ENCODE measurements at regions not wholly inside any gene's neighbourhood (a gene's known extent, or its start where the extent isn't known, plus 50 kb on each side); places are given as distances from the start of the nearest gene placed in this dataset.

- DNase-seq = no peak
Observed at GRCh38 chr16:50909831-50910735, 168.2 kb downstream of the CYLD start.

DNA sequence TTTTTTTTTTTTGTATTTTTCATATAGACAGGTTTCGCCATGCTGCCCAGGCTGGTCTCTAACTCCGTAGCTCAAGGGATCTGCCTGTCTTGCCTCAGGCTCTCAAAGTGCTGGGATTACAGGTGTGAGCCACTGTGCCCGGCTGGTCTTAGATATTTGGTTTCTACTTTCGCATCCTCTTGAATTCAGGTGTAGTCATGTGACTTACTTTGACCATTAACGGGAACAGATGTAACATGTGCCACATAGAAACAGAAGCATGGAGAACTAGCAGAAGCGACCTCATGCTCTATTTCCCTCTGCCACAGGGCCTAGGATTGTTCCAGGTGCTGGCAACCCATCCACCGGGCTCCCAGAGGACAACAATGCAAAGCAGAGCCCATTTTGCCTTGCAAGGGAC is 166.6 kb downstream of the CYLD start:
- DNase-seq = no peak

DNA sequence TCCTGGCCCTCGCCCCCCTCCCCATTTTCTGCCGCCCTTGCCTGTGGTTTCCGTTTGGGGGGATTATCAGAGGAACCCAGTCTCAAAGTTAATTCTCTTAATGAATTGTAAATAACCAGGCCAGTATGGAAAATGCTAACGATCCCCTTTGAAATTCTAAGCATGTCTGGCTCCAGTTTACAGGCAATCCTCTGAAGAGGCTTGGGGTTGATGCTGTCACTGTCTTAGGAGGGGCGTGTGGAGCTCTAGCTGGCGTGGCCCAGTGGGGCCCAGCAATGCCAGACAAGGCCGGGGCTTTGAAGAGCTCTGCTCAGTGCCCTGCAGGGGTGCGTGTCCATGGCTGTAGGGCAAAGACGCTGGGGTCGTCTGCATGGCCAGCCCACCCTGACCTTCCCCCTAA is 164.6 kb downstream of the CYLD start:
- no peak for DNase-seq

- no peak for DNase-seq
Observed at GRCh38 chr16:50902457-50902856, 160.6 kb downstream of the CYLD start.

DNA sequence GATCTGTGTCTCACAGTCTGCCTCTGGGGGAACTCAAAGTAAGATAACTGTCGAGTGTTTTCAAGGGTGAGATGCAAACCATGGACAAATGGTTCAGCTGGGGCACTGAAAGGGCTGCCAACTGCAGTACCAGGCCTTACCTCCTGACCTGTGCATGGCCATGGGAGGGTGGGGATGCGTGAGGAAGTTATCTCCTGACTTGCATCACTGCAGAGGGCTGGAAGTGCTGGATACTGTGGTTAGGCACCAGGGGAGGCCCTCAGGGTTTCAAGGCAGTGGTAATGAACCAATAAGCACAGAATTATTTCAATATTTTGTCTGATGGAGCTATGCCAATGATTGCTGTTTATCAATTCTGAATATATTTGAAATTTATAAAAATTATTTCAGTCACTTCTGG is 159.2 kb downstream of the CYLD start:
- DNase-seq = no peak

DNA sequence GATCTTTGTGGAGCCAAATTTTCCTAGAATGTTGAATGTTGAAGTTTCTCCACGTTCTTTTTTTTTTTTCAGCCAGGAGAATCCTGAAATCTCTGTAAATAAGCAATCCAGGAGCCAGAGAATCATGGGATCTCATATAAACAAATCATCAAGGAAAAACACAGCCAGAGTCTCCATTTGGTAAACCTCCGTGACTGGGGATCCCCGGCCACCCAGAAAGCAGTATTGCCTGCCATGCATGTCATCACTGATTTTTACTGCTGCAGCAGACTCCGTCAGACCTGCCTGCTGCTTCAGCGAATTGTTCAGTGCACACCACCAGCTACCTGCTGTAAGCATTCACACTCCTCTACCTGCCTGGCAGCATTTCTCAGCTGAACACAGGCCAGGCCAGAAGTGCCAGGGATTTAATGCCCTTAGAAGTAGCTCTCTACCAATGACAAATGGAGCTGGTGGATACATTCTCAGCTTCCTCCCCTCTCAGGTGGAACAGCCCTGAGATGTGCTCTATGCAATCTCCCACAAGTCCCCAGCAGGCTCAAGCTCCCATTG is 158.6 kb downstream of the CYLD start:
- DNase-seq = no peak

- DNase-seq = no peak
Observed at GRCh38 chr16:50899951-50900350, 158.1 kb downstream of the CYLD start.

- no peak for DNase-seq
Observed at GRCh38 chr16:50889746-50890145, 147.9 kb downstream of the CYLD start.

DNA sequence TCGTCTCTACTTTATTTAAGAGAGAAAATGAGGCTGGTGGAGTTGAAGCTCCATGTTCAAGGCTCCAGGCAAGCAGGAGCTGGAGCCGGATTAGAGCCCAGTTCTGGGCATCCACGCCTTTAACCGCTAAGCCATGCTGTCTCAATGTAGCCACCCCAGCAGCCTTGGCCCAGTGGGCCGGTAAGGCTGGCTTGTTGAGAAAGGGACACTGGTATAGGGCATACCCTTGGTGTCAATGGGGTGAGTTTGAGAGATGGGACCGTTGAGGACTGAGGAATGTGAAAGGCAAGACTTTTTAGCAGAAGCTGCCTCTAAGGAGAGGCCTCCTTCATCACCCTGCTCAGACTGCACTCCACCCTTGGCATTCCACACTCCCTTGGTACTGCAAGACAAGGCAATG is 147.4 kb downstream of the CYLD start:
- no peak for DNase-seq

- no peak for DNase-seq
Observed at GRCh38 chr16:50888486-50889261, 146.8 kb downstream of the CYLD start.

DNA sequence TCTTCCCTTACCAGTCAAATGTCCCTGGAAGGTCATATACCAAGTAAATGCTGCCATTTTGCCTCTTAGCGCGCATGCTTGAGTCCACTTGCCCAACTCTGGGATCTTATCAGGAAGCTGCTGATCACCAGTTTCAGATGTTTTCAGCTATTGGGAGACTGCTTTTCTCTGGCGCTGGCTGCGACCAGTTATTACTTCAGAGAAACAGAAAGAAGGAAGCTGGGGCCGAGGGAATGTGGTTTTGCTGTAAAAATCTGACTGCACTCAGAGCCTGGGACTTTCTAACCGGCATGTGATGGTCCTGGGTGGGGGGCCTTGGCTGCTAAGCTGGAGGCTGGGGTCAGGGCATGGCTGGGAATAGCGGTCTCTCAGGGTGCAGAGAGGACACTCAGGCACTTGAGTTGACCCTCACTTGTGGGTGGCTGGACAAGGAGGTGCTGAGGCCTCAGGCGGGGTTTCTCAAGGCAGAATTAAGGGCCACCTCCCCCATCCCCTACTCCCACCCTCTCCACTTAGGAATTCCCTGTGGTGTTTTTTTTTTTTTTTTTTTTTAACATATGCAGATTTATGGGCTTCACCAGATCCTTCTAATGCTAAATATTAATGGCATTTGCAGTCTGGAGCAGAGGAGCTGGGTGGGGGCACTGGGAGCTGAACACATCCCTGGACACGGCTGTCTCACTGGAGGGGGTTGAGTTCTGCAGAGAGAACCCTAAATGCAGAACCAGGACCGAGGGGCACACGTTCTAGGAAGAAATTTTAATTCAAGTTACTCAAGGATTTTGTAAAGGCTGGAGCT is 145.8 kb downstream of the CYLD start:
- no peak for DNase-seq

DNA sequence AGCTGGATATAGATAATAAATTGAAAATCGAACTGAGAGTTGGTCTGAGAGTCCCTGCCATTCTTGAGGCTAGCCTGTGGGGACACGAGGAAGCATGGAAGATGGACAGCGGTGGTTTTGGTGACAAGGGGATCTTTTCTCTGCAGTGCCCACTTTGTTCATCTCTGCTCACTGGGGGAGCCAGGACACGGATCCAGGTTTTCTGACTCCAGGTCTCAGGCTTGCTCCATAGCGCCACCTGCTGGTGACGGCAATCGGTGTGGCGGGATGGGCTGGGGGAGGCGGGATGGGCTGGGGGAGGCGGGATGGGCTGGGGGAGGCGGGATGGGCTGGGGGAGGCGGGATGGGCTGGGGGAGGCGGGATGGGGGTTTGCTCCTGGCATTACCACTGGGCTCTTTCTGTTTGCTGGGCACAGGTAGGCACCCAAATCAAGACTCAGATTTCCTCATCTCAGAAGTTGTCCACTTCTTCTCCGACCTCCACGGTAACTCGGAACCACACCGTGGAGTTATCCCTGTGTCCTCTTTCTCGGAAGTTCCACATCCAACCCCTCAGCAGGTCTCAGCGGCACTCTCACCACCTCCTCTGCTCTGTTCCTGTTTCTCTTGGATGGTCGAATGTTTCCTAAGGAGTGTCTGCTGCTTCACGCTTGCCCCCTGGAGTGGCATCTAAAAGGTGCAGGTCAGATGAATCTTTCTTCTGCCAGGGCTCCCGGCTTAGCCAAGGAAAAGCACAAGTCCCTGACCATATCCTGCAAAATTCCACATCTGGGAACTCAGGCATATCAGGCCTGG is 142.4 kb downstream of the CYLD start:
- DNase-seq = no peak

- no peak for DNase-seq
Observed at GRCh38 chr16:50881956-50882355, 140.1 kb downstream of the CYLD start.

DNA sequence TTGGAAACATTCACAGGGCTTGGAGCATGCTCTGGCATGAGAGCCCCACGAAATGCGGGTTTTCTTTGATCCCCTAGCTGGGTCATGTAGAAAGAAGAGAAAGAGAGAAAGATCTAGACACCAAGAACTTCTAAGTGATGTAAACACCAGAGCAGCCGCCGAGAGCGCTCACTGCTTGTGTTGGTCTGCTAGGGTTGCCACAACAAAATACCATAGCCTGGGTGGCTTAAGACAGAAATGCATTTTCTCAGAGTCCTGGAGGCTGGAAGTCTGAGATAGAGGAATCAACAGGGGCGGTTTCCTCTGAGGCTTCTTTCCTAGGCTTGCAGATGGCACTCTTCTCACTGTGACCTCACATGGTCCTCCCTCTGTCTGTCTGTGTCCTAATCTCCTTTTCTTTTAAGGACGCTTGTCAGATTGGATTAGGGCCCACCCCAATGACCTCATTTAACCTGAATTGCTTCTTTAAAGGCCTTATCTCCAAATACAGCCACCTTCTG is 139.5 kb downstream of the CYLD start:
- DNase-seq = no peak

- no peak for DNase-seq
Observed at GRCh38 chr16:50880926-50881325, 139.0 kb downstream of the CYLD start.

DNA sequence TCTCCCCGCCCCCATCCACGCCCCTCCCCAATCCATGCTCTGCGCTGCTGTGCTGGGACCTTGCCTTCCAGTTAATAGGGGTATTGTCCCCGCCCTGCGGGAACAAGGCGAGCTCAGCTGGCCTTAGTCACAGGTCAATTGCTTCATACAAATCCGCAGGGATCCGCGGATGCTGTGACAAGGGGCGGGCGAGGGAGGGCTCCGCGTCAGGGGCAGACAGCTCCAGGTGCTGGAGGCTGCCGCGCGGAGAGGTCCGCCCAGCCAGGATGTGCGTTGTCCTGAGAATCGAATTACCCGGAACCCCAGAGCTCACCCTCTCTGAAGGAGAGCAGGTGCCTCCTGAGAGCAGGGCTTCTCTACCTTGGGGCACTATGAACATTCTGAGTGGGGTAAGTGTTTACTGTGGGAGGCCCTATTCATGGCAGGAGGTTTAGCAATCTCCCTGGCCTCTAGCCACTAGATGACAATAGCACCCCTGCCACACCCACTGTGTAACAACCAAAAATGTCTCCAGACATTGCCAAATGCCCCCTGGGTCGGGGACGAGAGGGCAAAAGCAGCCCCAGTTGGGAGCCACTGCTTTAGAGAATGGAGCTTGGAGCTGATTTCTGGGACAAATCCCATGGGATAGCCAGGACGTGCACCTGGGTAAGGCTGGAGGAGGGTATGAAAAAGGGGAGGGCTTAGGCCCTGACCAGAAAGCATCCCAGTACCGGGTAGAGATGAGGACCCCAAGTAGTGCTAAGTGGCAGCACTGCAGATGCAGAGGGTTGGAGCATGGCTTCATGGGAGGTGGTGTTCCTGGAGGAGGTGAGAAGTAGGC is 138.2 kb downstream of the CYLD start:
- no peak for DNase-seq

DNA sequence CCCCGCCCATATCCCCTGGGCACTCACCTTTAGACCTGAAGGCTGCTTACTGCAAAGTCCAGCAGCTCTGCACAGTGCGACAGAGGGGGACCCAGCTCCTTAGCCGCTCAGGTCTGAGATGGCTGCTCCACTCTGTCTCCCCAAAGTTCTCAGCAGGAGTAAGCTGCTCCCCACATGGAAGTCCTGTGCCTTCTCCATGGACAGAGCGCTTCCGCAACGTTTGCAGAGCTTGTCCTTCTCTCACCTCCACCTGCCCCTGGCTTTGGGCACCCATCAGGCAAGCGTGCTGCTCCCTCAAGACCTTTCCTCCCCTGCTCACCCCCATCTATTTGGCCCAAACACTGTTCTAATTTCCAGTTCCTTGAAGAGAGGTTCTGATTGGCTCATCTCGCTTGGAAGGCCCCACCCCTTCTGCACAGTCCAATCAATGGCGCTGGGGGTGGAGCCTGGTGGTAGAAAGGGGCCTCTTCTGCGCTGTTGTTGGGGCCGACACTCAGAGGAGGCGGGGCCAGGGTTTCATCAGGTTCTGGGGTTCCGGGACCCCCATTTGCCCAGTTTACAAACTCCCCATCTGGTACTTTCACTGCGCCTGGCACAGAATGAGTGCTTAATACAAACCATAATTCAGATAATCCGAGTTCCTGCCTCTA is 137.2 kb downstream of the CYLD start:
- DNase-seq = no peak

DNA sequence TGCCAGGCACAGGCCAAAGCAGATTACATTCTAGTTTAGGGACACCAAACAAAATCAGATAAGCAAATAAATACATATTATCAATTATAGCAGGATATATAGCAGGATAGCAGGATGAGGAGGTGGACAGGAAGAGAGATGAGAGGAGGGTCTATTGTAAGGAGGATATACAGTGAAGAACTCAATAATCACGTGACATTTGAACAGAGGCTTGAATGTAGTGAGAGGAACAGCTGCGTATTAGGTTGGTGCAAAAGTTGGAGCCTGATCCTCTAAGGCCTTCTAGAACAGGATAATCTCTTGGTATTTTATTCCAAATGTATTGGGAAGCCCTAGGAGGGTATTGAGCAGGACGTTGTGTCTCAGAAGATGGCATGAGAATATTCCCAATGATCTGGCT is 136.7 kb downstream of the CYLD start:
- no peak for DNase-seq

DNA sequence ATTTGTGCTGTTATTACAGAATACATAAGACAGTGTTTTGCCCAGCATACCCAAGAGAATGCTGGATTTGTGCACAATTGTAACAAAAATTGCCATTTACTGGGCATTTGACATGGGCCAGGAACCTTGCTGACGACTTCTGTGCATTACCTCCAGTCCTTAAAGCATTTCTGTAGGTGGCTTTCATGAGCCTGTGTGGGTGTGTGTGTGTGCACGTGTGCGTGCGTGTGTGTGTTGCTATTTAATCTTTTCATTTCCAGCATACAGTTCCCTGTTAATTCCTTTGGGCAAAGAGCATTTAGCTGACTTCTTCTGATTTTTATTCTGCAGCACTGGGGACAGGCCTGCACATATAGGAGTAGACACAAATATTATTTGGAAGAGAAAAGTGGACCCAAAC is 134.4 kb downstream of the CYLD start:
- no peak for DNase-seq

DNA sequence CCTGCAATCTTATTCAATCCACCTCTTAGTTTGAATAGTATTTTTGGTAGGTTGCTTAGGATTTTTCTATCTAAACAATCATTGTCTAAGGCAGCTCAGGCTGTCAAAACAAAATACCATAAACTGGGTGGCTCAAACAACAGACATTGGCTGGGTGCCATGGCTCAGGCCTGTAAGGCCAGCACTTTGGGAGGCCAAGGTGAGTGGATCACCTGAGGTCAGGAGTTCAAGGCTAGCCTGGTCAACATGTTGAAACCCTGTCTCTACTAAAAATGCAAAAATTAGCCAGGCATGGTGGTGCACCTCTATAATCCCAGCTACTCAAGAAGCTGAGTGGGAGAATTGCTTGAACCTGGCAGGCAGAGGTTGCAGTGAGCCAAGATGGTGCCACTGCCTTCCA is 126.7 kb downstream of the CYLD start:
- no peak for DNase-seq

- no peak for DNase-seq
Observed at GRCh38 chr16:50866806-50867205, 124.9 kb downstream of the CYLD start.

Measured in right hindlimb (tissue), 1 donor.